K562 (cell line): ENCODE measurements at regions not wholly inside any gene's neighbourhood (a gene's known extent, or its start where the extent isn't known, plus 50 kb on each side); places are given as distances from the start of the nearest gene placed in this dataset.

Experiments used
- ATAC-seq: fragments of 200-7000 bp; cut with Tn5 transposase; 3 replicates; pipeline ENCODE4 v1.9.1; 2020; ENCODE audit warnings: moderate library complexity
- BruUV-seq: library from RNA; stranded (reverse); fragments of 400-500 nt; replicated peaks from 2 replicates; lab custom pipeline; 2021; lab: Mats Ljungman, UMichigan
- CTCF ChIA-PET: fragments of 300-600 bp; formaldehyde crosslinking; extraction: SDS; loops from one replicate; lab custom pipeline; 2021; ENCODE audit warnings: low intra/inter-chr PET ratio; lab: Yijun Ruan, JAX
- POLR2A ChIA-PET: fragments of 300-600, 350-650 bp; sonication (Branson Sonifier 250); formaldehyde crosslinking; extraction: SDS; loops from one replicate; lab custom pipeline; 2021; ENCODE audit warnings: antibody characterized with exemption, inconsistent platforms; lab: Yijun Ruan, JAX
- DNase-seq, 4 experiments: peaks; one replicate each; pipeline versions ENCODE4 v3.0.0 to v3.0.0-alpha.2; 2011 to 2018; ENCODE audit warnings: low spot score in 3 of 4, mixed read lengths in 3 of 4; ENCODE audit errors: extremely low read depth in 1 of 4
- FAIRE-seq: peaks from 2 replicates; lab custom pipeline; 2011; peaks lifted over from hg19 to GRCh38; lab: Jason Lieb, UNC
- H2AFZ ChIP-seq: 2 replicates; pipeline ENCODE4 v1.6.0; 2011; ENCODE audit warnings: low read depth, low read length, control low read depth, inconsistent platforms
- H3K27ac ChIP-seq: fragments of 200-600 bp; 3 replicates; pipeline ENCODE4 v1.8.0; 2011; ENCODE audit warnings: low read depth, mild to moderate bottlenecking, control low read depth, inconsistent platforms, low read length, moderate library complexity, mixed read lengths; ENCODE audit errors: extremely low read depth
- H3K27me3 ChIP-seq, 2 experiments: fragments of 300-600 bp in 1 of 2; 2 replicates in 1 of 2; 3 replicates in 1 of 2; pipeline versions ENCODE4 v1.6.0 to v1.8.0; 2011; ENCODE audit warnings: inconsistent platforms in 2 of 2, low read length in 2 of 2, mild to moderate bottlenecking in 1 of 2, mixed read lengths in 1 of 2, moderate library complexity in 1 of 2; ENCODE audit not compliant: control insufficient read depth in 2 of 2, insufficient read depth in 2 of 2
- H3K36me3 ChIP-seq: fragments of 300-600 bp; 3 replicates; pipeline ENCODE4 v1.8.0; 2011; ENCODE audit warnings: mild to moderate bottlenecking, low read length, inconsistent platforms; ENCODE audit not compliant: control insufficient read depth, insufficient read depth
- H3K4me1 ChIP-seq, 2 experiments: fragments of 200-600 bp in 1 of 2; replicated peaks in 1 of 2; 2 replicates in 1 of 2; 3 replicates in 1 of 2; pipeline versions ENCODE4 v1.5.1 to v1.8.0; 2011; ENCODE audit warnings: inconsistent platforms in 2 of 2, low read length in 2 of 2, mild to moderate bottlenecking in 1 of 2, mixed read lengths in 1 of 2, moderate library complexity in 1 of 2; ENCODE audit not compliant: control insufficient read depth in 2 of 2, insufficient read depth in 2 of 2
- H3K4me2 ChIP-seq: 2 replicates; pipeline ENCODE4 v1.6.1; 2011; ENCODE audit warnings: low read length, control low read depth, inconsistent platforms, mixed read lengths; ENCODE audit not compliant: insufficient read depth
- H3K4me3 ChIP-seq: fragments of 200-600 bp; sonication (generic), shearing (Covaris generic); 2 replicates; pipeline ENCODE4 v1.5.1; 2016; ENCODE audit warnings: control low read depth, inconsistent platforms
- H3K79me2 ChIP-seq: fragments of 200-600 bp; 3 replicates; pipeline ENCODE4 v1.8.0; 2011; ENCODE audit warnings: low read length, inconsistent platforms; ENCODE audit not compliant: control insufficient read depth, insufficient read depth
- H3K9ac ChIP-seq, 2 experiments: 2 replicates each; pipeline versions ENCODE4 v1.6.0 to v1.6.1; 2011; ENCODE audit warnings: low read depth in 2 of 2, low read length in 2 of 2, control low read depth in 1 of 2, inconsistent platforms in 1 of 2, mild to moderate bottlenecking in 1 of 2, mixed read lengths in 1 of 2; ENCODE audit not compliant: insufficient read depth in 1 of 2
- H3K9me1 ChIP-seq: one replicate; pipeline ENCODE4 v1.6.0; 2011; ENCODE audit warnings: inconsistent platforms, mild to moderate bottlenecking, low read length, moderate library complexity; ENCODE audit not compliant: control insufficient read depth, insufficient read depth
- H3K9me3 ChIP-seq: replicated peaks from 2 replicates; pipeline ENCODE4 v1.5.1; 2011; ENCODE audit warnings: low read depth, low read length, inconsistent platforms; ENCODE audit not compliant: control insufficient read depth, insufficient read depth
- H4K20me1 ChIP-seq: replicated peaks from 2 replicates; pipeline ENCODE4 v1.6.1; 2011; ENCODE audit warnings: low read length, inconsistent platforms, mixed read lengths; ENCODE audit not compliant: control insufficient read depth, insufficient read depth
- ADNP ChIP-seq: fragments of 200-800 bp; sonication (Bioruptor generic); IDR thresholded peaks from 2 replicates; pipeline ENCODE4 v1.6.1; 2016; ENCODE audit warnings: missing genetic modification characterization, missing compliant biosample characterization
- HOXB6 ChIP-seq: fragments of 250-450 bp; sonication (Bioruptor Pico); IDR thresholded peaks from 2 replicates; pipeline ENCODE4 v1.5.1; 2022; ENCODE audit warnings: mild to moderate bottlenecking, borderline replicate concordance
- WGBS: fragments of 100-300 bp; shearing (Covaris generic); methylation state at CpG from one replicate; pipeline ENCODE4 v1.1.6; 2016; ENCODE audit warnings: low coverage, mixed read lengths; ENCODE audit not compliant: insufficient coverage; ENCODE audit errors: missing lambda C conversion rate; 5-methylcytosine and 5-hydroxymethylcytosine counted together
- in situ Hi-C: fragments of 300-500 bp; cut with MboI; formaldehyde crosslinking; loops from 4 replicates; pipeline ENCODE4 v1.15.0; 2018; ENCODE audit warnings: inconsistent platforms, mixed read lengths
- intact Hi-C: fragments of 100-400 bp; cut with micrococcal nuclease; formaldehyde crosslinking; loops from 2 replicates; pipeline ENCODE4 v1.14.2; 2022
- TF ChIP-seq, protein P1 (sequence below): fragments of 450-650 bp; conservative IDR thresholded peaks from 2 replicates; pipeline ENCODE4 v1.6.1; 2016; ENCODE audit warnings: missing genetic modification characterization, low read depth, mild to moderate bottlenecking, control low read depth, missing compliant biosample characterization

- ATAC-seq (no peak; the same call in none of the 3 replicates), FAIRE-seq (no peak), DNase-seq (no peak)
- Histone ChIP-seq H3K9me3 (no peaks in the 10 kb centered on the region), H3K79me2 (no peaks in the 10 kb centered on the region), H3K9me1 (no peaks in the 10 kb centered on the region), H4K20me1 (no peaks in the 10 kb centered on the region), H2AFZ (no peak overlapping the region; the same call in 1 of the 2 replicates), H3K27me3 (peaks cover 2 to 48% of the 10 kb centered on the region in 2 experiments; a peak in 4 of 5 replicates), H3K9ac (peak overlapping the region in 1 of 2 experiments; percentile 50; a peak in 1 of 4 replicates), H3K4me3 (no peak overlapping the region), H3K27ac (no peak overlapping the region), H3K4me1 (peaks cover 3 to 15% of the 10 kb centered on the region in 2 experiments; a peak in 4 of 5 replicates)
- BruUV-seq = no TSS peak
- intact Hi-C loops (loop anchor here (10.0 kb wide), 1 partner anchor 363 kb away; no protein-coding TSS in a partner anchor), in situ Hi-C loops (no loop called here)
- CTCF ChIA-PET = no interaction called here
- TF ChIP-seq HOXB6 (CRISPR knock-in tag) = no peak
- no peak for TF ChIP-seq ADNP (tag)
- TF ChIP-seq, protein P1, sequence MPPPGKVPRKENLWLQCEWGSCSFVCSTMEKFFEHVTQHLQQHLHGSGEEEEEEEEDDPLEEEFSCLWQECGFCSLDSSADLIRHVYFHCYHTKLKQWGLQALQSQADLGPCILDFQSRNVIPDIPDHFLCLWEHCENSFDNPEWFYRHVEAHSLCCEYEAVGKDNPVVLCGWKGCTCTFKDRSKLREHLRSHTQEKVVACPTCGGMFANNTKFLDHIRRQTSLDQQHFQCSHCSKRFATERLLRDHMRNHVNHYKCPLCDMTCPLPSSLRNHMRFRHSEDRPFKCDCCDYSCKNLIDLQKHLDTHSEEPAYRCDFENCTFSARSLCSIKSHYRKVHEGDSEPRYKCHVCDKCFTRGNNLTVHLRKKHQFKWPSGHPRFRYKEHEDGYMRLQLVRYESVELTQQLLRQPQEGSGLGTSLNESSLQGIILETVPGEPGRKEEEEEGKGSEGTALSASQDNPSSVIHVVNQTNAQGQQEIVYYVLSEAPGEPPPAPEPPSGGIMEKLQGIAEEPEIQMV (tag) = no peak
- TF ChIP-seq, all 486 proteins: peak for 0
- no peaks in the 10 kb centered on the region for H3K36me3 ChIP-seq
- no peak overlapping the region for H3K4me2 ChIP-seq
- WGBS = 13% methylated on average over 11 of the region's 11 CpGs
- POLR2A ChIA-PET = no interaction called here
These were observed 120.5 kb upstream of the NCOR2 start for GRCh38 chr12:124687917-124688316.
